OCI-LY3 (cell line): ENCODE measurements at regions not wholly inside any gene's neighbourhood (a gene's known extent, or its start where the extent isn't known, plus 50 kb on each side); places are given as distances from the start of the nearest gene placed in this dataset.

ENCODE experiments used
- H2AFZ ChIP-seq: fragments of 200-600, 300-600 bp; shearing (Covaris generic); 2 replicates; pipeline ENCODE4 v1.6.0; 2014; ENCODE audit warnings: antibody characterized with exemption, low read depth, low read length
- H3K27ac ChIP-seq: fragments of 200-600, 300-600 bp; sonication (generic); 2 replicates; pipeline ENCODE4 v1.5.1; 2014; ENCODE audit warnings: mild to moderate bottlenecking, low read length, moderate library complexity, mixed read lengths
- H3K27me3 ChIP-seq: fragments of 200-600, 300-600 bp; sonication (generic); 2 replicates; pipeline ENCODE4 v1.6.1; 2014; ENCODE audit warnings: low read depth, low read length, mixed read lengths
- H3K36me3 ChIP-seq: fragments of 200-600, 300-600 bp; sonication (generic); replicated peaks from 2 replicates; pipeline ENCODE3; 2014; ENCODE audit warnings: low read depth, low read length, mixed read lengths
- H3K4me1 ChIP-seq: fragments of 300-600, 200-600 bp; sonication (generic); 2 replicates; pipeline ENCODE4 v1.6.1; 2014; ENCODE audit warnings: low read length, mixed read lengths
- H3K4me2 ChIP-seq: fragments of 200-600, 300-600 bp; sonication (generic); 2 replicates; pipeline ENCODE4 v1.6.1; 2014; ENCODE audit warnings: low read length, mixed read lengths
- H3K4me3 ChIP-seq: fragments of 300-600, 200-600 bp; sonication (generic); 2 replicates; pipeline ENCODE4 v1.5.1; 2014; ENCODE audit warnings: antibody characterized with exemption, mild to moderate bottlenecking, low read length, moderate library complexity
- H3K79me2 ChIP-seq: fragments of 300-600, 200-600 bp; shearing (Covaris generic); 2 replicates; pipeline ENCODE4 v1.6.1; 2014; ENCODE audit warnings: mild to moderate bottlenecking, low read length, mixed read lengths
- H3K9ac ChIP-seq: fragments of 300-600, 200-600 bp; shearing (Covaris generic); 2 replicates; pipeline ENCODE4 v1.6.0; 2014; ENCODE audit warnings: mild to moderate bottlenecking, low read length, moderate library complexity
- H3K9me3 ChIP-seq: fragments of 200-600, 300-600 bp; shearing (Covaris generic); 2 replicates; pipeline ENCODE4 v1.6.1; 2014; ENCODE audit warnings: low read length, mixed read lengths; ENCODE audit not compliant: insufficient read depth
- H4K20me1 ChIP-seq: fragments of 200-600, 300-600 bp; sonication (generic); 2 replicates; pipeline ENCODE4 v1.6.1; 2016; ENCODE audit warnings: low read length, mixed read lengths; ENCODE audit not compliant: insufficient read depth
- CTCF ChIP-seq: fragments of 200-600, 300-600 bp; sonication (generic); IDR thresholded peaks from 2 replicates; pipeline ENCODE4 v1.5.1; 2014; ENCODE audit warnings: antibody characterized with exemption, low read length, low read depth
- EZH2phosphoT487 ChIP-seq: fragments of 200-600 bp; shearing (Covaris generic); IDR thresholded peaks from 2 replicates; pipeline ENCODE4 v1.6.1; 2018; ENCODE audit warnings: antibody characterized with exemption, mixed run types, low read depth

- Histone ChIP-seq H3K36me3 (no peaks in the 10 kb centered on the region), H3K4me1 (no peaks in the 10 kb centered on the region), H4K20me1 (no peaks in the 10 kb centered on the region), H3K9ac (no peak overlapping the region), H3K27ac (no peak overlapping the region), H3K79me2 (no peaks in the 10 kb centered on the region), H3K9me3 (no peaks in the 10 kb centered on the region), H3K4me2 (no peak overlapping the region), H3K27me3 (no peaks in the 10 kb centered on the region; the same call in 1 of the 2 replicates), H3K4me3 (no peak overlapping the region), H2AFZ (no peak overlapping the region)
- TF ChIP-seq CTCF (no peak), EZH2phosphoT487 (no peak)
These were observed 352.2 kb upstream of the FBXO33 start for GRCh38 chr14:39784461-39784860.

- TF ChIP-seq CTCF = no peak
- TF ChIP-seq EZH2phosphoT487 = no peak
- Histone ChIP-seq H3K36me3 (no peaks in the 10 kb centered on the region), H3K4me1 (no peaks in the 10 kb centered on the region), H4K20me1 (no peaks in the 10 kb centered on the region), H3K27me3 (no peaks in the 10 kb centered on the region; the same call in 1 of the 2 replicates), H3K27ac (no peak overlapping the region), H2AFZ (no peak overlapping the region), H3K79me2 (no peaks in the 10 kb centered on the region), H3K4me2 (no peak overlapping the region), H3K9me3 (no peaks in the 10 kb centered on the region), H3K9ac (no peak overlapping the region), H3K4me3 (no peak overlapping the region)
These were observed 349.2 kb upstream of the FBXO33 start for GRCh38 chr14:39781466-39781865.

- no peak overlapping the region for H3K4me3 ChIP-seq
- no peaks in the 10 kb centered on the region for H3K36me3 ChIP-seq
- TF ChIP-seq EZH2phosphoT487 (no peak), CTCF (no peak)
- H3K4me2 ChIP-seq = no peak overlapping the region
- no peaks in the 10 kb centered on the region for H3K79me2 ChIP-seq
- no peak overlapping the region for H2AFZ ChIP-seq
- H3K27me3 ChIP-seq = no peaks in the 10 kb centered on the region
- H3K9ac ChIP-seq = no peak overlapping the region
- peaks cover 5% of the 10 kb centered on the region for H3K4me1 ChIP-seq
- H3K9me3 ChIP-seq = no peaks in the 10 kb centered on the region
- no peaks in the 10 kb centered on the region for H4K20me1 ChIP-seq
- no peak overlapping the region for H3K27ac ChIP-seq
These were observed 341.3 kb upstream of the FBXO33 start for GRCh38 chr14:39773387-39774126.

- Histone ChIP-seq H3K27ac (no peak overlapping the region), H3K9me3 (no peaks in the 10 kb centered on the region), H3K36me3 (no peaks in the 10 kb centered on the region), H3K4me2 (no peak overlapping the region), H4K20me1 (no peaks in the 10 kb centered on the region), H3K27me3 (no peaks in the 10 kb centered on the region), H3K4me1 (peaks cover 12% of the 10 kb centered on the region), H3K79me2 (no peaks in the 10 kb centered on the region), H2AFZ (no peak overlapping the region), H3K4me3 (no peak overlapping the region), H3K9ac (no peak overlapping the region)
- TF ChIP-seq EZH2phosphoT487 (no peak), CTCF (no peak)
These were observed 340.4 kb upstream of the FBXO33 start for GRCh38 chr14:39772627-39773026.
